HG02885 (cell line): ENCODE measurements at regions not wholly inside any gene's neighbourhood (a gene's known extent, or its start where the extent isn't known, plus 50 kb on each side); places are given as distances from the start of the nearest gene placed in this dataset.
"Not testable (repeated sequence)": the region's sequence is repeated elsewhere in the genome, so short reads cannot be mapped to it uniquely, and the experiment has no call there.

Experiments
- ATAC-seq: cut with Tn5 transposase; IDR thresholded peaks from one replicate; pipeline ENCODE4 v1.9.1; 2021; ENCODE audit warnings: mild to moderate bottlenecking; ENCODE audit not compliant: unreplicated experiment, poor library complexity

GRCh38 chr14:44626423-44626822 is 119.3 kb upstream of the FSCB start:
- no peak for ATAC-seq

DNA sequence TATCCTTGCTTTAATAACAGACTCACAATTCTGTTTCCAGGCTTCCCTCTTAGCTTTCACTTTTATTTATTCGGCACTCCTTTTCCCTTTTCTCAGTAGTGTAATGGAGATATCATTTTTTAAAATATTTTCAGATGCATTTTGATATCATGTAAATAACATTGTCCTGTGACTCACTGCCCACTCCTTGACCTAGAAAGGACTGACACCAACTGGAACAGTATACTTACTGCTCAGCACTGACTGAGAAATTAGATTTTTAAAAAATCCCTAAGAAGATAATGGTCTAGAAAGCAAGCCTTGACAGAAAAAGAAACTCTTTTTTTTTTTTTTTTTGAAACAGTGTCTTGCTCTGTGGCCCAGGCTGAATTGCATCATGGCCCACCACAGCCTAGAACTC is 118.0 kb upstream of the FSCB start:
- no peak for ATAC-seq

DNA sequence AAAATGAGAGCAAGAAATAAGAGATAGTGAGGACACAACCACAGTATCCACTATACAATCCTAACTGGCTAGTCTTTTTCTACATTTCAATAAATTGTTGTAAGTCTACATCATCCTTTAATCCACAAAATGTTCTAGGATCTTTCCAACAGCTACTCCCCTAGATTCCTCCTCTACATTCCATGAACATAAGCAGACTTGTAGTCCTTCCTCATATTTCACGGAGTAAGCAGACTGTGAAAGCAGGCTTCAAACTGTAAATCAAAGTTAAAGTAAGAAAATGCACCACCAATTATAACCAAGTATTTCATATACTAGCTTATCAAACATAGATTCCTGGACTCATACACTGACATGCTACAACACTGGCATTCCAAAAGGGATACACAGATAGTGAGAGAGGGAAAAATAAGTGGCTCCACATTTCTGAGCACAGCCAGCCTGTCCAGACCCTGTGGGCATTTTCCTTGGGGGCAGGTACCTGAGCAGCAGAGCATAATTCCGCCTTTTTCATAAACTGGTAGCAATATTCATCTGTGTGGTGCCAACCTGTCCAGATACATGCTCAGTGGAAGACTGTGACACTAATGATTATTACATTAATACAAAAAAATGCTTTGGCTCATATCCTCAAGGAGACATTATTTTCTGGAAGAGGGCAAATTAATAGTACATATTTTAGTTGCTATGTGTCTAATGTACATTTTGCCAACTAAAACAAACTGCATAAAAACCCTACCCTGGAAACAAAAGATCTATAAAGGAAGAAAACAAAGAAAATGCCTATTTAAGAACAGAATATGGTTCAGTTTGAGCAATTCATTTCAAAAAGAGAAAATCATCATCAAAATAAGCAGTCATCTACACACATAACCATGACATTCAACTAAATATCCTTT is 113.3 kb upstream of the FSCB start:
- no peak for ATAC-seq

- ATAC-seq: no peak
These were observed 109.1 kb upstream of the FSCB start for GRCh38 chr14:44616204-44616603.

- ATAC-seq: no peak
These were observed 106.1 kb upstream of the FSCB start for GRCh38 chr14:44613061-44613712.

GRCh38 chr14:44612002-44612401 is 104.9 kb upstream of the FSCB start:
- no peak for ATAC-seq

DNA sequence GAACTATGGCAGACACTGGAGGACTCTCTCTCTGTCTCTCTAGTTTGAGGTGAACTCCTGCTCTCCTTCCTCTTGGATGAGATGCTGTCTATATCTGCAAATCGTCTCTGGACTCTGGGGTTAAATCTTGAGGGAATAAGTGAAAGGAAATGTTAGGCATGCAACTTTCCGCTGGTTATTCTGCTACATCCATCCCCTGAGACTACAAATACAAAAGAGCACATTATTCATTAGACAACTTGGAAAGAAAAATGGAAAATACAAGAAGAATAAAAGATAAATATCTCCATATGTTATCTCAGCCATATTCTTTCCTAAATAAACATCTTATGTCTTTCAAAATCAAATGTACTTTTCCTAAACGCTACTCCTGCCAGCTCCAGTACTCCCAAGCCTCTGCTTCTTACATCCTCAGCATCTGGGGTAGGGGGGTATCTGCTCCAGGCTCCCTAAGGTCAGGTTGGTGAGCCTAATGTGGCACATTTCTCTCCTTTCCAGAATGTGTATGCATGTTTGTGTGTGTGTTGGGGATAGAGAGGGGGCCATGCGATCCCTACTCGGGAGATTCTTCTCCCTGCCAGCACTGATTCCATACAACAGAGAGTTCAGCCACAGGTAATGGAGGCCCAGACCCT is 102.9 kb upstream of the FSCB start:
- no peak for ATAC-seq

DNA sequence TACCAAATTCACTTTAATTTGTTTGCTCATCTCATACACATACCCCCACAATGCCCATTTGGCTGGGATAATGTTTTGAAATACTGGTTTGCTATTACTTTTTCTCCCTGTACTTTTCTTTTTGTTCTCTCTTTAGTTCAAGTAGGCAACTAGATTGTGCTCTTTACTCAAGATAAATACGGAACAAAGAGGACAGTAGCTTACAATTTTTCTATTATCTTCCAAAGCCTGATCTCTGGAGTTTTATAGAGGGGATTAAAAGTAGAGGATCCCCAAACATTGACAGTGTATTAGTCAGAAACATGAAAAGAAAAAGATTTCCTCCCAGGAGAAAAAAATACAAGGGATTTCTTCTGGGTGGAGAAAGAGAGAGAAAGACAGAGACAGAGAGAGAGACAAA is 102.1 kb upstream of the FSCB start:
- no peak for ATAC-seq

DNA sequence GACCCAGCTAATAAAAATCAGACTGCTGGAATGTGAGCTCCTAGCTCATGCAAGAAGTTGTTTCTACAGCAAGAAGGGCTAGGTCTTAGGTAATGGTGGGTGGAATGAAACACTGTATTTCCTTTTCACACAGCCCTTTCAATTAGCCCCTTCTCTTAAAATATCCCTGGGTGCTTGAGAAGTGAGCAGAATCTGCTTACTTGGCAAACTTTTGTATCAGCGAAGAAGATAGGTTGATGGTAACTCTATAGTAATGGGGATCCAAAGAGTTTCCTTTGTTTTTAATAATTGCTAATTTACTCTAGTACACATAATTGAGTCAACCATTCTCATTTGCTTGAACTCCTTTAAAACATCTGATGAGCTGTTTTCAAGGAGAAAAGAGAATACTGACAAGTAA is 100.6 kb upstream of the FSCB start:
- no peak for ATAC-seq

GRCh38 chr14:44606576-44606975 is 99.5 kb upstream of the FSCB start:
- no peak for ATAC-seq

- ATAC-seq: not testable (repeated sequence)
These were observed 94.2 kb upstream of the FSCB start for GRCh38 chr14:44601266-44601665.

DNA sequence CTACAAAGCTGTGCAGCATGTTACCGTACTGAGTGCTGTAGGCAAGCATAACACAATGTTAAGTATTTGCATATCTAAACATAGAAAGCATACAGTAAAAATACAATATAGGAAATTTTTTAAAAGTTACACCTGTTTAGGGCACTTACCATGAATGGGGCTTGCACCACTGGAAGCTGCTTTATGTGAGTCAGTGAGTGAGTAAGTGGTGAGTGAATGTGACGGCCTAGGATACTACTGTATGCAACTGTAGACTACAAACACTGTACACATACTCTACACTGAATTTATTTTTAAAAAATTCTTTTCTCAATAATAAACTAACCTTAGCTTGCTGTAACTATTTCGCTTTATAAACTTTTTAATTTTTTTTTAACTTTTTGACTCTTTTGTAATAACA is 82.1 kb upstream of the FSCB start:
- ATAC-seq: no peak

DNA sequence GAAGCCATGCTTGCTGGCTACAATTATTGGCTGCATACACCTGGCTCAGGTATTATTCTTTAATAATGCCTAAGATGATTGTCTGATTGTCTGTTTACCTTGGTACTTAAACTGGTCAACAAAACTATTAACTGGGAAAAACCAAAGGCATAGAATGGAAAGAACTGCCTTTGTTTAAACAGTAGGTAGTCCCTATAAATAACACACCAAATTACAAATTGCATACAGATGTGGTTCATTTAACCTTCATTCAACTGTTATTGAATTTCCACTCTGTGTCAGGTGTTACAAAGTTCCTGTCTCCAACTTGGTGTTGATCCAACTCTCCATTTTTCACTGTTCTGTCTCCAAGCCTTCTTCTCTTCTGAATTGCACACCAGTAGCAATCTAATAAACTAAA is 79.8 kb upstream of the FSCB start:
- no peak for ATAC-seq

DNA sequence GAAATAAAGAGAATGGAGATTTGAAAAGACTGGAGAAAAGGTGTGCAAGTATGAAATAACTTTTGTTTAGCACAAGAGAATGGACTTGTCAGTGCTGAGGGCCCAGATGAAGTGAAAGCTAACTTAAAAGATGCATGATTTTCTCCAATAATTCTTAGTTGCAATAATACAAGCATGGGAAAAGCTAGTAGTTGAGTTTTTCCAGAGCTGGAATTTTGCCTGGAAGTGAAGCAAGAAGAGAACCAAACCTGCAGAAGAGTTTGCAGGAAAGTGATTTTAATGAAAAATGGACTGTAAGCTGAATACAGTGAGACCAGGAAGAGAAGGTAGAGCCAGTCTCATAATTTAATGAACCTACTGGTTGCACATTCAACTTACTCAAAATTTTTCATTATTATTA is 69.3 kb upstream of the FSCB start:
- no peak for ATAC-seq

DNA sequence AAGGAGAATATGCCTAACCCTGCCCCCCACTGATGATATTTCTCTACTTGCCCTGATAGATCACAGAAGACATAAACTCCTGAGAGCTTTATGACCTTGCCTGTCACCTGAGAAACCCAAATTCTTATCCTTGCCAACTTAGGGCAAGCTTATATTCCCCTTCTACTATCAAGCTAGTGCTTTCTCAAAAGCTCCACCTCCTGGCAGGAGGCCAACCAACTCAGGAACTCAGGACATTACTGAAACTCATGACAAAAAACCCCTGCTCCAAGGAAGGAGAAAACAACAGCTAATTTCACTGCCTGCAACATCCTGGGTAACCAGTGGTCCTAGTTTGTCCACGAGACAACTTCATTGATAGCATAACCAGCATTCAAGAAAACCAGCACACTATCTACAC is 60.9 kb upstream of the FSCB start:
- no peak for ATAC-seq

- no peak for ATAC-seq
These were observed 58.9 kb upstream of the FSCB start for GRCh38 chr14:44565968-44566367.

- ATAC-seq: no peak
These were observed 57.8 kb upstream of the FSCB start for GRCh38 chr14:44564908-44565307.
